GM12878 (cell line): ENCODE measurements at regions not wholly inside any gene's neighbourhood (a gene's known extent, or its start where the extent isn't known, plus 50 kb on each side); places are given as distances from the start of the nearest gene placed in this dataset.

Experiments used
- ATAC-seq: fragments of 200-7000 bp; cut with Tn5 transposase; 3 replicates; pipeline ENCODE4 v1.9.1; 2020; ENCODE audit warnings: mild to moderate bottlenecking, moderate library complexity
- BruUV-seq: library from RNA; stranded (reverse); fragments of 400-500 nt; replicated peaks from 2 replicates; lab custom pipeline; 2021; lab: Mats Ljungman, UMichigan
- CTCF ChIA-PET: fragments of 300-600 bp; sonication (Branson Sonifier 250); formaldehyde crosslinking; extraction: SDS; loops from one replicate; lab custom pipeline; 2021; ENCODE audit warnings: inconsistent platforms; lab: Yijun Ruan, JAX
- POLR2A ChIA-PET: fragments of 350-600 bp; formaldehyde crosslinking; extraction: SDS; loops from one replicate; lab custom pipeline; 2021; ENCODE audit warnings: inconsistent platforms; lab: Charles Lee
- RAD21 ChIA-PET: fragments of 300-600 bp; sonication (Branson Sonifier 250); formaldehyde crosslinking; loops from one replicate; lab custom pipeline; 2023; ENCODE audit warnings: antibody characterized with exemption; ENCODE audit not compliant: unreplicated experiment; lab: Charles Lee
- SMC1A ChIA-PET: fragments of 300-600 bp; sonication (Branson Sonifier 250); formaldehyde crosslinking; loops from one replicate; lab custom pipeline; 2023; ENCODE audit not compliant: unreplicated experiment, uncharacterized antibody; lab: Charles Lee
- DNase-seq: peaks from one replicate; pipeline ENCODE4 v3.0.0-alpha.2; 2011; ENCODE audit warnings: low read depth, low spot score
- FAIRE-seq: peaks from 3 replicates; lab custom pipeline; 2011; peaks lifted over from hg19 to GRCh38; lab: Jason Lieb, UNC
- H2AFZ ChIP-seq: 2 replicates; pipeline ENCODE4 v1.6.0; 2011; ENCODE audit warnings: low read depth, low read length, control low read depth; ENCODE audit not compliant: control insufficient read depth
- H3K27ac ChIP-seq: 2 replicates; pipeline ENCODE4 v1.5.1; 2011; ENCODE audit warnings: control low read depth; ENCODE audit not compliant: control insufficient read depth, insufficient read depth
- H3K27me3 ChIP-seq, 2 experiments: replicated peaks in 1 of 2; 2 replicates each; pipeline versions ENCODE4 v1.6.0 to v1.6.1; 2011; ENCODE audit warnings: low read length in 1 of 2; ENCODE audit not compliant: control insufficient read depth in 2 of 2, insufficient read depth in 2 of 2
- H3K36me3 ChIP-seq, 2 experiments: 2 replicates each; pipeline ENCODE4 v1.5.1; 2011; ENCODE audit warnings: low read length in 1 of 2; ENCODE audit not compliant: control insufficient read depth in 2 of 2, insufficient read depth in 2 of 2
- H3K4me1 ChIP-seq: 2 replicates; pipeline ENCODE4 v1.6.1; 2011; ENCODE audit warnings: mild to moderate bottlenecking, low read length, moderate library complexity, mixed read lengths; ENCODE audit not compliant: control insufficient read depth, insufficient read depth
- H3K4me2 ChIP-seq: 2 replicates; pipeline ENCODE4 v1.6.0; 2011; ENCODE audit warnings: control low read depth; ENCODE audit not compliant: control insufficient read depth, insufficient read depth
- H3K4me3 ChIP-seq: fragments of 200-600 bp; sonication (generic); 2 replicates; pipeline ENCODE4 v1.5.1; 2016
- H3K79me2 ChIP-seq: 2 replicates; pipeline ENCODE4 v1.6.0; 2011; ENCODE audit warnings: low read length; ENCODE audit not compliant: control insufficient read depth, insufficient read depth
- H3K9ac ChIP-seq: 2 replicates; pipeline ENCODE4 v1.8.0; 2011; ENCODE audit warnings: low read length, control low read depth, mixed read lengths; ENCODE audit not compliant: control insufficient read depth, insufficient read depth
- H3K9me3 ChIP-seq: replicated peaks from 3 replicates; pipeline ENCODE4 v1.5.1; 2011; ENCODE audit warnings: mild to moderate bottlenecking, low read length; ENCODE audit not compliant: control insufficient read depth, insufficient read depth
- H4K20me1 ChIP-seq: 2 replicates; pipeline ENCODE4 v1.6.0; 2011; ENCODE audit not compliant: control insufficient read depth, insufficient read depth
- ATF7 ChIP-seq: fragments of 450-650 bp; IDR thresholded peaks from 2 replicates; pipeline ENCODE4 v1.6.1; 2016; ENCODE audit warnings: low read depth, mild to moderate bottlenecking
- EED ChIP-seq: sonication (generic); IDR thresholded peaks from 2 replicates; pipeline ENCODE4 v1.6.1; 2016; ENCODE audit warnings: antibody characterized with exemption, low read depth
- FOXK2 ChIP-seq: fragments of 450-650 bp; IDR thresholded peaks from 2 replicates; pipeline ENCODE4 v1.6.1; 2017; ENCODE audit warnings: mild to moderate bottlenecking, moderate library complexity
- KDM1A ChIP-seq: fragments of 200-600 bp; sonication (generic); IDR thresholded peaks from 2 replicates; pipeline ENCODE4 v1.6.1; 2016; ENCODE audit warnings: borderline replicate concordance
- MTA2 ChIP-seq: fragments of 450-650 bp; IDR thresholded peaks from 2 replicates; pipeline ENCODE4 v1.6.1; 2016; ENCODE audit warnings: low read depth, mild to moderate bottlenecking, moderate library complexity
- MXI1 ChIP-seq: fragments of 150-350 bp; IDR thresholded peaks from 2 replicates; pipeline ENCODE4 v1.6.1; 2011; ENCODE audit warnings: low read depth, mild to moderate bottlenecking, inconsistent platforms, low read length, improper control_type of control experiment
- POLR2AphosphoS2 ChIP-seq: IDR thresholded peaks from 2 replicates; pipeline ENCODE4 v1.6.1; 2011; ENCODE audit warnings: low read depth, mild to moderate bottlenecking, low read length, improper control_type of control experiment, moderate library complexity
- POU2F2 ChIP-seq: IDR thresholded peaks from 3 replicates; pipeline ENCODE4 v1.6.1; 2011; ENCODE audit warnings: low read depth, mild to moderate bottlenecking, low read length, borderline replicate concordance
- RAD51 ChIP-seq: fragments of 450-650 bp; IDR thresholded peaks from 2 replicates; pipeline ENCODE4 v1.6.1; 2016; ENCODE audit warnings: moderate library complexity, mild to moderate bottlenecking, inconsistent platforms
- RFX5 ChIP-seq: IDR thresholded peaks from 2 replicates; pipeline ENCODE4 v1.6.1; 2011; ENCODE audit warnings: low read depth, low read length, improper control_type of control experiment
- SMC3 ChIP-seq: IDR thresholded peaks from 2 replicates; pipeline ENCODE4 v1.6.1; 2011; ENCODE audit warnings: low read length, improper control_type of control experiment, borderline replicate concordance
- SRF ChIP-seq, 2 experiments: IDR thresholded peaks; 2 replicates each; pipeline ENCODE4 v1.6.1; 2011; ENCODE audit warnings: low read depth in 2 of 2, low read length in 2 of 2, mild to moderate bottlenecking in 1 of 2, moderate library complexity in 1 of 2
- TCF7 ChIP-seq: IDR thresholded peaks from 2 replicates; pipeline ENCODE4 v1.6.1; 2014; ENCODE audit warnings: antibody characterized with exemption, borderline replicate concordance
- ZBTB40 ChIP-seq: fragments of 450-650 bp; IDR thresholded peaks from 2 replicates; pipeline ENCODE4 v1.6.1; 2016; ENCODE audit warnings: mild to moderate bottlenecking, moderate library complexity, borderline replicate concordance
- ZNF622 ChIP-seq: fragments of 450-650 bp; IDR thresholded peaks from 2 replicates; pipeline ENCODE4 v1.6.1; 2017; ENCODE audit warnings: mild to moderate bottlenecking, inconsistent platforms
- WGBS: methylation state at CpG from one replicate; pipeline ENCODE4 v1.1.6; 2016; ENCODE audit warnings: low lambda C conversion rate; ENCODE audit not compliant: insufficient replicate concordance, insufficient coverage; ENCODE audit errors: missing lambda C conversion rate; 5-methylcytosine and 5-hydroxymethylcytosine counted together
- in situ Hi-C: fragments of 300-500 bp; cut with MboI; formaldehyde crosslinking; loops from 9 replicates; pipeline ENCODE4 v1.14.3; 2018; ENCODE audit warnings: mixed read lengths
- intact Hi-C: fragments of 100-400 bp; cut with micrococcal nuclease; formaldehyde crosslinking; loops from one replicate; pipeline ENCODE4 v1.14.2; 2022; ENCODE audit not compliant: unreplicated experiment
- TF ChIP-seq, protein P1 (sequence below): fragments of 450-650 bp; IDR thresholded peaks from 2 replicates; pipeline ENCODE4 v1.6.1; 2014; ENCODE audit warnings: mild to moderate bottlenecking
- TF ChIP-seq, protein P2 (sequence below): fragments of 450-650 bp; IDR thresholded peaks from 2 replicates; pipeline ENCODE4 v1.6.1; 2017; ENCODE audit warnings: mild to moderate bottlenecking, moderate library complexity

DNA sequence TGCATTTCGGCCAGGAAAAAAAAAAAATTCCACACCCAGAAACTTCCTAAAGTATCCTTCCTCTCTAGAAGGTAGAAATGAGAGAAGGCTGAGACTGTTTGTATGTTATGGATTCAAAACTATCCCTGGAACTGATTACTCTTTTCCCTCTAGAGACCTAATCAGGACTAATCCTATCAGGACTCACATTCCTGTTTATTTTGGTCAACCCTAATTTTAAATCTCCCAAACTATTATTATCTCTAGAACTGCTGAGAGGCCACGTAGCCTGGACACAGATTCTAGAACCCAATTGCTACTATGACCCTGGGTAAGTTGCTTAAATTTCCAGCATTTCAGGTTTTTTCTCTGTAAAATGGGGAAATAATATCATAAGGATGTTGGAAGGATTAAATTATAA, 346.8 kb upstream of the MEOX2 start:
- no TSS peak for BruUV-seq
- CTCF ChIA-PET = no interaction called here
- H2AFZ ChIP-seq = no peak overlapping the region
- intact Hi-C loops (no loop called here), in situ Hi-C loops (no loop called here)
- H3K27ac ChIP-seq = no peak overlapping the region
- no peaks in the 10 kb centered on the region for H3K36me3 ChIP-seq
- POLR2A ChIA-PET = no interaction called here
- no peak overlapping the region for H3K9ac ChIP-seq
- no peaks in the 10 kb centered on the region for H4K20me1 ChIP-seq
- ATAC-seq (no peak), FAIRE-seq (no peak), DNase-seq (no peak)
- H3K4me3 ChIP-seq = no peak overlapping the region
- no peaks in the 10 kb centered on the region for H3K79me2 ChIP-seq
- no peaks in the 10 kb centered on the region for H3K9me3 ChIP-seq
- H3K4me1 ChIP-seq = no peaks in the 10 kb centered on the region
- no peak overlapping the region for H3K4me2 ChIP-seq
- no peaks in the 10 kb centered on the region for H3K27me3 ChIP-seq
- SMC1A ChIA-PET = no interaction called here
- RAD21 ChIA-PET = no interaction called here
- WGBS = 0% methylated on average over 2 of the region's 2 CpGs
- TF ChIP-seq FOXK2 (no peak), POU2F2 (no peak), SMC3 (no peak), SRF (IDR thresholded peaks at IDR 0.05; ENCODE audit: low read depth in 2 of 2, low read length in 2 of 2) (no peak), TCF7 (no peak), EED (no peak), MTA2 (no peak), RAD51 (no peak), ATF7 (no peak), MXI1 (no peak), RFX5 (no peak), POLR2AphosphoS2 (no peak), ZNF622 (no peak), KDM1A (no peak), ZBTB40 (no peak)
- TF ChIP-seq, protein P1, sequence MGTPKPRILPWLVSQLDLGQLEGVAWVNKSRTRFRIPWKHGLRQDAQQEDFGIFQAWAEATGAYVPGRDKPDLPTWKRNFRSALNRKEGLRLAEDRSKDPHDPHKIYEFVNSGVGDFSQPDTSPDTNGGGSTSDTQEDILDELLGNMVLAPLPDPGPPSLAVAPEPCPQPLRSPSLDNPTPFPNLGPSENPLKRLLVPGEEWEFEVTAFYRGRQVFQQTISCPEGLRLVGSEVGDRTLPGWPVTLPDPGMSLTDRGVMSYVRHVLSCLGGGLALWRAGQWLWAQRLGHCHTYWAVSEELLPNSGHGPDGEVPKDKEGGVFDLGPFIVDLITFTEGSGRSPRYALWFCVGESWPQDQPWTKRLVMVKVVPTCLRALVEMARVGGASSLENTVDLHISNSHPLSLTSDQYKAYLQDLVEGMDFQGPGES = no peak
- TF ChIP-seq, protein P2, sequence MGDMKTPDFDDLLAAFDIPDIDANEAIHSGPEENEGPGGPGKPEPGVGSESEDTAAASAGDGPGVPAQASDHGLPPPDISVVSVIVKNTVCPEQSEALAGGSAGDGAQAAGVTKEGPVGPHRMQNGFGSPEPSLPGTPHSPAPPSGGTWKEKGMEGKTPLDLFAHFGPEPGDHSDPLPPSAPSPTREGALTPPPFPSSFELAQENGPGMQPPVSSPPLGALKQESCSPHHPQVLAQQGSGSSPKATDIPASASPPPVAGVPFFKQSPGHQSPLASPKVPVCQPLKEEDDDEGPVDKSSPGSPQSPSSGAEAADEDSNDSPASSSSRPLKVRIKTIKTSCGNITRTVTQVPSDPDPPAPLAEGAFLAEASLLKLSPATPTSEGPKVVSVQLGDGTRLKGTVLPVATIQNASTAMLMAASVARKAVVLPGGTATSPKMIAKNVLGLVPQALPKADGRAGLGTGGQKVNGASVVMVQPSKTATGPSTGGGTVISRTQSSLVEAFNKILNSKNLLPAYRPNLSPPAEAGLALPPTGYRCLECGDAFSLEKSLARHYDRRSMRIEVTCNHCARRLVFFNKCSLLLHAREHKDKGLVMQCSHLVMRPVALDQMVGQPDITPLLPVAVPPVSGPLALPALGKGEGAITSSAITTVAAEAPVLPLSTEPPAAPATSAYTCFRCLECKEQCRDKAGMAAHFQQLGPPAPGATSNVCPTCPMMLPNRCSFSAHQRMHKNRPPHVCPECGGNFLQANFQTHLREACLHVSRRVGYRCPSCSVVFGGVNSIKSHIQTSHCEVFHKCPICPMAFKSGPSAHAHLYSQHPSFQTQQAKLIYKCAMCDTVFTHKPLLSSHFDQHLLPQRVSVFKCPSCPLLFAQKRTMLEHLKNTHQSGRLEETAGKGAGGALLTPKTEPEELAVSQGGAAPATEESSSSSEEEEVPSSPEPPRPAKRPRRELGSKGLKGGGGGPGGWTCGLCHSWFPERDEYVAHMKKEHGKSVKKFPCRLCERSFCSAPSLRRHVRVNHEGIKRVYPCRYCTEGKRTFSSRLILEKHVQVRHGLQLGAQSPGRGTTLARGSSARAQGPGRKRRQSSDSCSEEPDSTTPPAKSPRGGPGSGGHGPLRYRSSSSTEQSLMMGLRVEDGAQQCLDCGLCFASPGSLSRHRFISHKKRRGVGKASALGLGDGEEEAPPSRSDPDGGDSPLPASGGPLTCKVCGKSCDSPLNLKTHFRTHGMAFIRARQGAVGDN = no peak
